Activated CD4-positive, alpha-beta T cell treated with anti-CD3 and anti-CD28 coated beads for 36 hours (primary cell): ENCODE measurements at regions not wholly inside any gene's neighbourhood (a gene's known extent, or its start where the extent isn't known, plus 50 kb on each side); places are given as distances from the start of the nearest gene placed in this dataset.

Source experiments
- ATAC-seq: fragments of 200-7000 bp; cut with Tn5 transposase; one replicate; pipeline ENCODE4 v1.10.0; 2021; ENCODE audit warnings: mild to moderate bottlenecking, moderate library complexity
- CTCF ChIA-PET: fragments of 350-600 bp; sonication (Branson Sonifier 250); formaldehyde crosslinking; loops from one replicate; lab custom pipeline; 2021; ENCODE audit warnings: antibody characterized with exemption; lab: Charles Lee
- POLR2A ChIA-PET: fragments of 350-600 bp; sonication (Branson Sonifier 250); formaldehyde crosslinking; loops from one replicate; lab custom pipeline; 2021; ENCODE audit warnings: antibody characterized with exemption, inconsistent platforms; lab: Charles Lee
- DNase-seq: peaks from one replicate; pipeline ENCODE4 v3.0.0-alpha.2; 2020
- H3K27ac Mint-ChIP-seq: one replicate; pipeline ENCODE4 v1.8.0; 2021; ENCODE audit warnings: mixed read lengths
- H3K27me3 Mint-ChIP-seq: one replicate; pipeline ENCODE4 v1.8.0; 2021; ENCODE audit warnings: mixed read lengths
- H3K36me3 Mint-ChIP-seq: one replicate; pipeline ENCODE4 v1.8.0; 2021; ENCODE audit warnings: low read depth, mixed read lengths
- H3K4me1 Mint-ChIP-seq: one replicate; pipeline ENCODE4 v1.8.0; 2021; ENCODE audit warnings: mixed read lengths
- H3K4me3 Mint-ChIP-seq: one replicate; pipeline ENCODE4 v1.8.0; 2021; ENCODE audit warnings: mild to moderate bottlenecking, moderate library complexity, mixed read lengths
- H3K9me3 Mint-ChIP-seq: one replicate; pipeline ENCODE4 v1.8.0; 2021; ENCODE audit warnings: low read depth, mixed read lengths
- intact Hi-C, 2 experiments: fragments of 100-400 bp; cut with DNase I in 1 of 2; cut with micrococcal nuclease in 1 of 2; formaldehyde crosslinking; loops; one replicate each; pipeline versions ENCODE4 v1.14.2 to v1.15.1; 2022 to 2024; cut with DNase I, micrococcal nuclease

GRCh38 chr9:120043448-120043847 lies 536.5 kb downstream of the CDK5RAP2 start:
- Mint-ChIP-seq H3K4me3 (no peak overlapping the region), H3K36me3 (no peaks in the 10 kb centered on the region), H3K27me3 (no peaks in the 10 kb centered on the region), H3K9me3 (no peaks in the 10 kb centered on the region), H3K27ac (no peak overlapping the region), H3K4me1 (no peaks in the 10 kb centered on the region)
- POLR2A ChIA-PET = no interaction called here
- DNase-seq (no peak), ATAC-seq (no peak)
- intact Hi-C loops = no loop called here
- CTCF ChIA-PET = no interaction called here

- ATAC-seq (no peak), DNase-seq (no peak)
- ChIA-PET CTCF (no interaction called here), POLR2A (no interaction called here)
- Mint-ChIP-seq H3K9me3 (no peaks in the 10 kb centered on the region), H3K27ac (no peak overlapping the region), H3K36me3 (no peaks in the 10 kb centered on the region), H3K27me3 (no peaks in the 10 kb centered on the region), H3K4me1 (no peaks in the 10 kb centered on the region), H3K4me3 (no peak overlapping the region)
- intact Hi-C loops = no loop called here
Measured at GRCh38 chr9:120040896-120041295, 539.1 kb downstream of the CDK5RAP2 start.

DNA sequence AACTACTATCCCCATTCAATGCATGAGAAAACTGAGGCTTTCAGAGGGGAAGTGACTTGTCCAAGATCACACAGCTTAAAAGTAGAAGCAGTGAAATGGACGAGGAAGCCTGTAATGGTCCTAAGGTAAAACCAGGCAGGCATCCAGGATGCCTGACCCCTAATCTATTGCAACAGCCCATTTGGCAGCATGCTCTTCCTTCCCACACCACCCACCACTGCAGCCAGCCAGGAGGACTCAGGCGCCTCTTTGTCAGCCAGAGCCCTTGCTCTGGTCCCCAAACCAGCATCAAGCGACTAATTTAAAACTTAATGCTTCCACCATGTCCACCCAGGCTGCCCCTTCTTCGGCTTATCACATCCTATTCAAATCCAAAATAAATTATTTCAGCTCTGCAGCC lies 541.6 kb downstream of the CDK5RAP2 start:
- ATAC-seq (no peak), DNase-seq (no peak)
- Mint-ChIP-seq H3K4me3 (no peak overlapping the region), H3K36me3 (no peaks in the 10 kb centered on the region), H3K9me3 (no peaks in the 10 kb centered on the region), H3K27ac (no peak overlapping the region), H3K27me3 (no peaks in the 10 kb centered on the region), H3K4me1 (no peaks in the 10 kb centered on the region)
- ChIA-PET CTCF (no interaction called here), POLR2A (no interaction called here)
- intact Hi-C loops = no loop called here

DNA sequence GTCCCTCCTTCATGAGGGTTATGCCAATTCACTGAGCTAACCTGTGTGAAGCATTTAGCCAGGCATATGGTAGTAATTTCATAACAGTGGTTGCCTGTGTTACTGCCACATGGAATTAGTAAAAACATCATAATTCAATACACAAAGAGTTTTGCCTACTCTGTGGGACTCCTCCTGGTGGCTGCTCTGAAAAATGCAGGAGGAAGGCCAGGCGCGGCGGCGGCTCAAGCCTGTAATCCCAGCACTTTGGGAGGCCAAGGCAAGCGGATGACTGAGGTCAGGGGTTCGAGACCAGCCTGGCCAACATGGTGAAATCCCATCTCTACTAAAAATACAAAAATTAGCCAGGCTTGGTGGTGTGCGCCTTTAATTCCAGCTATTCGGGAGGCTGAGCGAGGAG lies 547.3 kb downstream of the CDK5RAP2 start:
- ChIA-PET POLR2A (no interaction called here), CTCF (no interaction called here)

GRCh38 chr9:120030847-120031246 lies 549.1 kb downstream of the CDK5RAP2 start:
- no peaks in the 10 kb centered on the region for H3K9me3 Mint-ChIP-seq
- no peak for ATAC-seq
- no peak for DNase-seq
- no peaks in the 10 kb centered on the region for H3K4me1 Mint-ChIP-seq
- H3K36me3 Mint-ChIP-seq = no peaks in the 10 kb centered on the region
- ChIA-PET POLR2A (no interaction called here), CTCF (no interaction called here)
- intact Hi-C loops = no loop called here
- no peak overlapping the region for H3K4me3 Mint-ChIP-seq
- H3K27ac Mint-ChIP-seq = no peak overlapping the region
- H3K27me3 Mint-ChIP-seq = peaks cover 6% of the 10 kb centered on the region

More for the DNA sequence above, 547.3 kb downstream of the CDK5RAP2 start:
- ATAC-seq = no peak
- peak; percentile 4 for DNase-seq
- no peaks in the 10 kb centered on the region for H3K36me3 Mint-ChIP-seq
- no peaks in the 10 kb centered on the region for H3K4me1 Mint-ChIP-seq
- no peak overlapping the region for H3K27ac Mint-ChIP-seq
- no peaks in the 10 kb centered on the region for H3K9me3 Mint-ChIP-seq
- intact Hi-C loops = no loop called here
- H3K4me3 Mint-ChIP-seq = no peak overlapping the region
- peaks cover 6% of the 10 kb centered on the region for H3K27me3 Mint-ChIP-seq

DNA sequence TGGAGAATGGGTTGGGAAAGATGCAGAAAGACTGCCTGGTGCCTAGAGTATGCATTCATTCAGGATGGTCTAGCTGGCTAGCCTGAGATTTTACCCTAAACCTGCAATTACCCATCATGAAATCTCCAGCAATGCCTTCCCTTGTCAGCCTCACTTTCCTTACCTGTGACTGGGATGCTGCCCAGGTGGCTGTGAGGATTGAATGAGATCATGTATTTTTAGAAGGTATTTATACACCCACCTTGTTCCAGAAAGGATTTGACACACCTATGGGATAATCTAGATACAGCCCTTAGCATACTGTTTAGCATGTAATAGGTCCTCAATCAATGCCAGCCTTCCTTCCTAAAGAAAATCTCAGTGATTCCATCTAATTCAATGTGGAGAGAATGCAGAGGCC lies 561.4 kb downstream of the CDK5RAP2 start:
- H3K27ac Mint-ChIP-seq = no peak overlapping the region
- POLR2A ChIA-PET = no interaction called here

DNA sequence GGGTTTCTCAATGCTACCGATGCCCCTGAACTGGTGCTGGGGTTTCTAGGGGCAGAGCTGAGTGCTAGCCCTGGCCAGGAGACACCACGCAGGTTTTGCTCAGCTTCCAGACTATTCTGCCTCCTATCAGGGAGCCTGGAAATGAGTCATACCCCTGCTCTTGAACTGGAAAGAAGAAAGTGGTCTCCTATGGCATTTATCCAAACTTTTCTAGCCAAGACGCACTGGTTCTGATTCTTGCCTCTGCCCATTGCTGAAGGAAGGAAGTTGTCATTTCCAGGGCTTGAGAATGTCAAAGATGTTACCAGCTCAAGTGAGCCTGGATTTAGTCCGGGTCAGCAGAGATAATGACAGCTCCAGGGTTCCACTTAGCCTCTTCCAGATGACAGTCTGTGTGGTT lies 561.9 kb downstream of the CDK5RAP2 start:
- Mint-ChIP-seq H3K36me3 (no peaks in the 10 kb centered on the region), H3K4me1 (no peaks in the 10 kb centered on the region), H3K4me3 (no peak overlapping the region), H3K27me3 (no peaks in the 10 kb centered on the region), H3K27ac (no peak overlapping the region), H3K9me3 (peaks cover 2% of the 10 kb centered on the region)
- POLR2A ChIA-PET = no interaction called here
- CTCF ChIA-PET = interaction anchor here (0.7 kb wide), 1 partner anchor 157 kb away, joined by 3 read pairs; no protein-coding TSS in a partner anchor
- intact Hi-C loops = no loop called here
- ATAC-seq (no peak), DNase-seq (no peak)

More for the DNA sequence above, 561.4 kb downstream of the CDK5RAP2 start:
- H3K36me3 Mint-ChIP-seq = no peaks in the 10 kb centered on the region
- intact Hi-C loops = no loop called here
- H3K9me3 Mint-ChIP-seq = peaks cover 2% of the 10 kb centered on the region
- DNase-seq (no peak), ATAC-seq (no peak)
- CTCF ChIA-PET = interaction anchor here (0.7 kb wide), 1 partner anchor 157 kb away, joined by 3 read pairs; no protein-coding TSS in a partner anchor
- no peak overlapping the region for H3K4me3 Mint-ChIP-seq
- H3K27me3 Mint-ChIP-seq = no peaks in the 10 kb centered on the region
- H3K4me1 Mint-ChIP-seq = no peaks in the 10 kb centered on the region

DNA sequence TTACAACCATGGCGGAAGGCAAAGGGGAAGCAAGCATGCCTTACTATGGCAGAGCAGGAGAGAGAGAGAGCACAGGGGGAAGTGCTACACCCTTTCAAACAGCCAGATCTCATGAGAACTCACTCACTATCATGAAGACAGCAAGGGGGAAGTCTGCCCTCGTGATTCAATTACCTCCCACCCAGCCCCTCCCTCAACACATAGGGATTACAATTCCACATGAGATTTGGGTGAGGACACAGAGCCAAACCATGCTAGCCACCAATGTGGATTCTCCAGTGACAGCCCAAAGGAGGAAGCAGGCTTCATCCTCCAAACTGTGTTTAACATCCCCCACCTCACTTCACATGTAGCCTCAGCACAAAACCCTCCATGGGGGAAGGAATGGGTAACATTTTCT lies 563.7 kb downstream of the CDK5RAP2 start:
- peaks cover 2% of the 10 kb centered on the region for H3K9me3 Mint-ChIP-seq
- intact Hi-C loops = no loop called here
- H3K36me3 Mint-ChIP-seq = no peaks in the 10 kb centered on the region
- no peak overlapping the region for H3K27ac Mint-ChIP-seq
- ChIA-PET CTCF (no interaction called here), POLR2A (no interaction called here)
- H3K4me3 Mint-ChIP-seq = no peak overlapping the region
- H3K4me1 Mint-ChIP-seq = no peaks in the 10 kb centered on the region
- H3K27me3 Mint-ChIP-seq = no peaks in the 10 kb centered on the region
- DNase-seq = no peak
- ATAC-seq = no peak

DNA sequence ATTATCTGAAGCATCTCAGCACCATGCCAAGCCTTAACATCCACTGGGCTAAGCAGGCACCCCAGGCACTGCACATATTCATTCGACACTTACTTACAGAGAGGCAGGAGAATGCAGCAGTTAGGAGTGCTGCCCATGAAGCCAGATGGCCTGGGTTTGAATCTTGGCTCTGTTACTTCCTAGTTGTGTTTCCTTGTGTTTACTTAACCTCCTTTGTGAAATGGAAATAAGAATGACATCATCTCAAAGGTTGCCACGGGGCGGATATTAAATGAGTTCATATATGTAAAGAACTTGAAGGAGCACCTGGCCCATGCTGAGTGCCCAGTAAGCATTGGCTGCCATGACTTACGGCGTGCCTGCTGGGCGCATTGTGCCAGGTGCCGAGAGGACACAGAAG lies 565.2 kb downstream of the CDK5RAP2 start:
- no peaks in the 10 kb centered on the region for H3K9me3 Mint-ChIP-seq
- POLR2A ChIA-PET = no interaction called here

GRCh38 chr9:120009856-120010255 lies 570.1 kb downstream of the CDK5RAP2 start:
- Mint-ChIP-seq H3K36me3 (no peaks in the 10 kb centered on the region), H3K27me3 (peaks cover 11% of the 10 kb centered on the region), H3K4me3 (no peak overlapping the region), H3K4me1 (no peaks in the 10 kb centered on the region), H3K9me3 (no peaks in the 10 kb centered on the region), H3K27ac (no peak overlapping the region)
- intact Hi-C loops = no loop called here
- ATAC-seq (no peak), DNase-seq (no peak)
- CTCF ChIA-PET = no interaction called here
- POLR2A ChIA-PET = no interaction called here

More for the DNA sequence above, 565.2 kb downstream of the CDK5RAP2 start:
- Mint-ChIP-seq H3K27me3 (peaks cover 5% of the 10 kb centered on the region), H3K4me1 (no peaks in the 10 kb centered on the region), H3K36me3 (no peaks in the 10 kb centered on the region), H3K4me3 (no peak overlapping the region), H3K27ac (no peak overlapping the region)
- DNase-seq = no peak
- intact Hi-C loops = no loop called here
- CTCF ChIA-PET = no interaction called here
- no peak for ATAC-seq

DNA sequence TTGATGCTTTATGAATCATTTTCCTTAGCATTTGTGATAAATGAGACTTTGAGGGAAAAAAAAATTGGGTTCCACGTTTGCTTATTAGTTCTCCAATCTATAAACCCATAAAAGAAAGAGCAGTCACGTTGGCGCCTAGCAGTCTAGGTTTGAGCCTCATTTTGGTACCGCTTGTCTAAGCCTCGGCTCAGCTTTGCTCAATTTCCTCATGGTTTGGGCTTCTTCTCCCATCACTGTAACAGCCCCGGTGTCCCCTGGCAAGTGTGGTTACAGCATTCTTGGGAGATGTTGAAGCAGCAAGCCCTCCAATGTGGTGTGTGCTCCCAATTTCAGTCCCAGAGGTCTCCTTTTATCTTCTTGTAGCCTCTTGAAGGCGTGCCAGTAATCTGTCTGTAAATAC lies 578.4 kb downstream of the CDK5RAP2 start:
- intact Hi-C loops = no loop called here
- H3K9me3 Mint-ChIP-seq = no peaks in the 10 kb centered on the region
- ChIA-PET POLR2A (no interaction called here), CTCF (no interaction called here)
- DNase-seq (no peak), ATAC-seq (no peak)
- H3K27ac Mint-ChIP-seq = no peak overlapping the region
- no peaks in the 10 kb centered on the region for H3K4me1 Mint-ChIP-seq
- H3K4me3 Mint-ChIP-seq = no peak overlapping the region
- H3K27me3 Mint-ChIP-seq = peaks cover 2% of the 10 kb centered on the region
- no peaks in the 10 kb centered on the region for H3K36me3 Mint-ChIP-seq

DNA sequence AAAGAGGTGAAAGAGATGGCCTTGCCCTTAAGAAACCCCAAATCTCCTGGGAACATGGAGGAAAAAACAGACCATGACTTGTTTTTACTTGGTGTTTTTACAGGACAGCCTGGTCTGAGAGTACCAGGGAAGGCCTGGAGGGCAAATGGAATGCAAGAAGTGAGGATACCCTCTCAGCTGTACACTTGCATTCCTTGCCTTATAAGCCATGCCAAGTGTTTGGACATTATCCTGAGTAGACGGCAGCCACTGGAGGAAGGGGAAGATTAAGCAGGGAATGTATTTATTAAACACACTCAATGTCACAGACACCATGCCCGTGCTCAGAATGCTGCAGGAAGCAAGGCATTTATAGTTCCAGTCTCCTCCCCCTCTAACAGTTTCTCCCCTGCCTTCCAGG lies 581.4 kb downstream of the CDK5RAP2 start:
- DNase-seq (no peak), ATAC-seq (no peak)
- peaks cover 1% of the 10 kb centered on the region for H3K27me3 Mint-ChIP-seq
- H3K4me3 Mint-ChIP-seq = no peak overlapping the region
- POLR2A ChIA-PET = no interaction called here
- no peaks in the 10 kb centered on the region for H3K4me1 Mint-ChIP-seq
- CTCF ChIA-PET = no interaction called here
- no peak overlapping the region for H3K27ac Mint-ChIP-seq
- H3K36me3 Mint-ChIP-seq = no peaks in the 10 kb centered on the region
- H3K9me3 Mint-ChIP-seq = no peaks in the 10 kb centered on the region
- intact Hi-C loops = no loop called here

GRCh38 chr9:119991797-119992196 lies 588.2 kb downstream of the CDK5RAP2 start:
- Mint-ChIP-seq H3K4me1 (no peaks in the 10 kb centered on the region), H3K27ac (no peak overlapping the region), H3K9me3 (no peaks in the 10 kb centered on the region), H3K4me3 (no peak overlapping the region), H3K36me3 (no peaks in the 10 kb centered on the region), H3K27me3 (peaks cover 4% of the 10 kb centered on the region)
- no peak for ATAC-seq
- POLR2A ChIA-PET = no interaction called here
- CTCF ChIA-PET = no interaction called here
- intact Hi-C loops = no loop called here
- no peak for DNase-seq
